ENCODE measurements at regions not wholly inside any gene's neighbourhood (a gene's known extent, or its start where the extent isn't known, plus 50 kb on each side); places are given as distances from the start of the nearest gene placed in this dataset.
A peak's percentile ranks its signal among the peaks of the same experiment; 100 is the strongest.

DNA sequence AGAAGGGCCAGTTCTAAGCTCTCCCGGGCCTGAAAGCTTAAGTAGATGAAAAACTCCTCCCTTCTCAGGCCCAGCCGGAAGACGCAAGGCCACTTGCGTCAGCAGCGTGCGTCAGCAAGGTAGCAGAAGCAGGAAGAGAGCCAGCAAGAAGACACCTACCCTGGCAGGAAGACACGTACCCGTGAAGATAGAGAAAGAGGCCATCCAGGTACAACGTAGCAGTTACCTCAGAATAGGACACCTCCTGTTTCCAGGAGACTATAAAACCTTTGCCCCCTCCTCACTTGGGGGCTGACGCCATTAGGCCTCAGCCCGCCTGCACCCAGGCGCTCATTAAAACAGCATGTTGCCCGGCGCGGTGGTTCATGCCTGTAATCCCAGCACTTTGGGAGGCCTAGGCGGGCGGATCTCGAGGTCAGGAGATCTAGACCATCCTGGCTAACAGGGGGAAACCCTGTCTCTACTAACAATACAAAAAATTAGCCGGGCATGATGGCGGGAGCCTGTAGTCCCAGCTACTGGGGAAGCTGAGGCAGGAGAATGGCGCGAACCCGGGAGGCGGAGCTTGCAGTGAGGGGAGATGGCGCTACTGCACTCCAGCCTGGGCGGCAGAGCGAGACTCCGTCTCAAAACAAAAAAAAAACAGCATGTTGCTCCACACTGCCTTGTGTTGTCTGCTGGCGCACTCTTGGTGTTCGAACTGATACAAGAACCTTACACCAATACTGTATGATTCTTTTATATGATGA is 242.7 kb upstream of the NWD2 start (continued):
- TF ChIP-seq KDM4B (IDR thresholded peaks at IDR 0.05; ENCODE audit: borderline replicate concordance in 2 of 2, low read depth in 1 of 2) (no peak; a peak in 1 of 4 replicates), MAZ (CRISPR knock-in tag; conservative IDR thresholded peaks at IDR 0.05 in 1 of 2, IDR thresholded peaks at IDR 0.05 in 1 of 2) (peak in 1 of 2 experiments; percentile 23; a peak in 1 of 4 replicates), TFAM (CRISPR knock-in tag; conservative IDR thresholded peaks at IDR 0.05) (no peak), GABPB1 (CRISPR knock-in tag; IDR thresholded peaks at IDR 0.05) (peak; percentile 77; the same call in 1 of the 2 replicates), SMAD1 (IDR thresholded peaks at IDR 0.05; ENCODE audit: low read depth, low read length, partially characterized antibody) (no peak), RBM34 (IDR thresholded peaks at IDR 0.05; ENCODE audit: borderline replicate concordance, insufficient read depth, low read length) (no peak), RHOXF2B (CRISPR knock-in tag; conservative IDR thresholded peaks at IDR 0.05) (no peak), U2AF2 (optimal IDR thresholded peaks at IDR 0.05; ENCODE audit: low read depth, low read length) (no peak), HDAC6 (IDR thresholded peaks at IDR 0.05; ENCODE audit: low read depth, low read length) (no peak), CXXC5 (CRISPR knock-in tag; IDR thresholded peaks at IDR 0.05) (peak; percentile 70), TOE1 (IDR thresholded peaks at IDR 0.05; ENCODE audit: borderline replicate concordance) (0 out of 2 replicates have a peak, but pooled peaks have one; percentile 22), TOE1 (CRISPR knock-in tag; IDR thresholded peaks at IDR 0.05; ENCODE audit: borderline replicate concordance, low read depth) (no peak), NFRKB (IDR thresholded peaks at IDR 0.05; ENCODE audit: low read depth) (peak; percentile 95), MXI1 (IDR thresholded peaks at IDR 0.05; ENCODE audit: low read depth, low read length) (no peak), C11orf30 (IDR thresholded peaks at IDR 0.05; ENCODE audit: low read depth) (peak; percentile 86), MTA3 (IDR thresholded peaks at IDR 0.05; ENCODE audit: borderline replicate concordance) (no peak), HCFC1 (IDR thresholded peaks at IDR 0.05; ENCODE audit: low read depth, low read length) (peak; percentile 65), NR4A1 (CRISPR knock-in tag; IDR thresholded peaks at IDR 0.05) (no peak), NR4A1 (tag; IDR thresholded peaks at IDR 0.05) (no peak), IRF2 (CRISPR knock-in tag; IDR thresholded peaks at IDR 0.05) (no peak)
- TF ChIP-seq, protein P1, sequence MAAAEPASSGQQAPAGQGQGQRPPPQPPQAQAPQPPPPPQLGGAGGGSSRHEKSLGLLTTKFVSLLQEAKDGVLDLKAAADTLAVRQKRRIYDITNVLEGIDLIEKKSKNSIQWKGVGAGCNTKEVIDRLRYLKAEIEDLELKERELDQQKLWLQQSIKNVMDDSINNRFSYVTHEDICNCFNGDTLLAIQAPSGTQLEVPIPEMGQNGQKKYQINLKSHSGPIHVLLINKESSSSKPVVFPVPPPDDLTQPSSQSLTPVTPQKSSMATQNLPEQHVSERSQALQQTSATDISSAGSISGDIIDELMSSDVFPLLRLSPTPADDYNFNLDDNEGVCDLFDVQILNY (CRISPR knock-in tag; IDR thresholded peaks at IDR 0.05) = no peak
- TF ChIP-seq, protein P2, sequence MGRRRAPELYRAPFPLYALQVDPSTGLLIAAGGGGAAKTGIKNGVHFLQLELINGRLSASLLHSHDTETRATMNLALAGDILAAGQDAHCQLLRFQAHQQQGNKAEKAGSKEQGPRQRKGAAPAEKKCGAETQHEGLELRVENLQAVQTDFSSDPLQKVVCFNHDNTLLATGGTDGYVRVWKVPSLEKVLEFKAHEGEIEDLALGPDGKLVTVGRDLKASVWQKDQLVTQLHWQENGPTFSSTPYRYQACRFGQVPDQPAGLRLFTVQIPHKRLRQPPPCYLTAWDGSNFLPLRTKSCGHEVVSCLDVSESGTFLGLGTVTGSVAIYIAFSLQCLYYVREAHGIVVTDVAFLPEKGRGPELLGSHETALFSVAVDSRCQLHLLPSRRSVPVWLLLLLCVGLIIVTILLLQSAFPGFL (CRISPR knock-in tag; IDR thresholded peaks at IDR 0.05) = no peak
- TF ChIP-seq, protein P3, sequence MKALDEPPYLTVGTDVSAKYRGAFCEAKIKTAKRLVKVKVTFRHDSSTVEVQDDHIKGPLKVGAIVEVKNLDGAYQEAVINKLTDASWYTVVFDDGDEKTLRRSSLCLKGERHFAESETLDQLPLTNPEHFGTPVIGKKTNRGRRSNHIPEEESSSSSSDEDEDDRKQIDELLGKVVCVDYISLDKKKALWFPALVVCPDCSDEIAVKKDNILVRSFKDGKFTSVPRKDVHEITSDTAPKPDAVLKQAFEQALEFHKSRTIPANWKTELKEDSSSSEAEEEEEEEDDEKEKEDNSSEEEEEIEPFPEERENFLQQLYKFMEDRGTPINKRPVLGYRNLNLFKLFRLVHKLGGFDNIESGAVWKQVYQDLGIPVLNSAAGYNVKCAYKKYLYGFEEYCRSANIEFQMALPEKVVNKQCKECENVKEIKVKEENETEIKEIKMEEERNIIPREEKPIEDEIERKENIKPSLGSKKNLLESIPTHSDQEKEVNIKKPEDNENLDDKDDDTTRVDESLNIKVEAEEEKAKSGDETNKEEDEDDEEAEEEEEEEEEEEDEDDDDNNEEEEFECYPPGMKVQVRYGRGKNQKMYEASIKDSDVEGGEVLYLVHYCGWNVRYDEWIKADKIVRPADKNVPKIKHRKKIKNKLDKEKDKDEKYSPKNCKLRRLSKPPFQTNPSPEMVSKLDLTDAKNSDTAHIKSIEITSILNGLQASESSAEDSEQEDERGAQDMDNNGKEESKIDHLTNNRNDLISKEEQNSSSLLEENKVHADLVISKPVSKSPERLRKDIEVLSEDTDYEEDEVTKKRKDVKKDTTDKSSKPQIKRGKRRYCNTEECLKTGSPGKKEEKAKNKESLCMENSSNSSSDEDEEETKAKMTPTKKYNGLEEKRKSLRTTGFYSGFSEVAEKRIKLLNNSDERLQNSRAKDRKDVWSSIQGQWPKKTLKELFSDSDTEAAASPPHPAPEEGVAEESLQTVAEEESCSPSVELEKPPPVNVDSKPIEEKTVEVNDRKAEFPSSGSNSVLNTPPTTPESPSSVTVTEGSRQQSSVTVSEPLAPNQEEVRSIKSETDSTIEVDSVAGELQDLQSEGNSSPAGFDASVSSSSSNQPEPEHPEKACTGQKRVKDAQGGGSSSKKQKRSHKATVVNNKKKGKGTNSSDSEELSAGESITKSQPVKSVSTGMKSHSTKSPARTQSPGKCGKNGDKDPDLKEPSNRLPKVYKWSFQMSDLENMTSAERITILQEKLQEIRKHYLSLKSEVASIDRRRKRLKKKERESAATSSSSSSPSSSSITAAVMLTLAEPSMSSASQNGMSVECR (CRISPR knock-in tag; IDR thresholded peaks at IDR 0.05) = no peak
